ENCODE measurements at regions not wholly inside any gene's neighbourhood (a gene's known extent, or its start where the extent isn't known, plus 50 kb on each side); places are given as distances from the start of the nearest gene placed in this dataset.
"Not testable (repeated sequence)": the region's sequence is repeated elsewhere in the genome, so short reads cannot be mapped to it uniquely, and the experiment has no call there.

DNA sequence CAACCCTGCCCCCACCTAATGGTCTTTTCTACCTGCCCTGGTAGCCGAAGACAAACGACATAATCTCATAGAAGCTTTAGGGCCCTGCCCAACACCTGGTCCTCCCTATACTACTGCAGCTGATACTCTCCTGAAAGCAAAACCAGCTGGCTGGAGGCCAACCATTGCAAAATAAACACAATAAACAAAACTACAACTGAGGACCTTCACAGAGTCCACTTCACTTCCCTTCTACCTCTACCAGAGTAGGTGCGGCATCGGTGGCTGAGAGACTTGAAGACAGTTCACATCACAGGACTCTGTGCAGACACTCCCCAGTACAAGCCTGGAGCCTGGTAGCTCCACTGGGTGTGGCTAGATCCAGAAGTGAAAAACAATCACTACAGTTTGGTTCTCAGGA is 476.2 kb downstream of the MMUT start:
- FAIRE-seq = no peak

DNA sequence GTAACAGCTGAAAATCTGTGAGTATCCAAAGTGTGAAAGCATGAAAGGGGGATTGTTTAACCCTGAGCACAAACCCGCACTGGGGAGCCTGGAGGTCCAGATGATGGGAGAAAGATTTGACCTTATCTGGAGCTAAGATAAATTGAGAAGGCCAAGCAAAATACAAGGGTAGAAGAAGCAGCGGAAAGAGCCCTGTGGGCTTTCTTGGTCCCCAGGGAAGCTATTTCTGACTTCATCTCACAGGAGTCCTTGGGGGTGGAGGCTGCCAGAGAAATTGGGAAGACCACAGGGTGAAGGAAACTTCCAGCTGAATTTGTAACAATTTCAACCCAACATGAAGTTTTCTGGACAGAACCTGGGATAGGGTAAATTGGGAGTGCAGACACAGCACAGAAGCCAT is 476.9 kb downstream of the MMUT start:
- FAIRE-seq = no peak

DNA sequence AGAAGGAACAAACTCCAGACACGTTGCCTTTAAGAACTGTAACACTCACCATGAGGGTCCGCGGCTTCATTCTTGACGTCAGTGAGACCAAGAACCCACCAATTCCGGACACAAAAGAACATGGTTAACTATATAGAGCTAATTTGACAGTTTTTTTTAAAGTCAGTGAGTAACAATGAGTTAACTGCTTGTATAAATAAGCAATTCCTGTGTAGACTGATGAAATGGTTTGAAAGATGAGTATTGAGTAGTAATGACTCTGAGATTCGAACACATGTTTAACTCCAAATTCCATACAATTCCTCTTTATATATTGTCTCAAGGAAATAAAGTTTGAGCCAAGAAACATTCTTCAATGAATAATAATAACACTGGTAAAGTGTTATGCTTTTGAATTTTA is 478.0 kb downstream of the MMUT start:
- FAIRE-seq = no peak

DNA sequence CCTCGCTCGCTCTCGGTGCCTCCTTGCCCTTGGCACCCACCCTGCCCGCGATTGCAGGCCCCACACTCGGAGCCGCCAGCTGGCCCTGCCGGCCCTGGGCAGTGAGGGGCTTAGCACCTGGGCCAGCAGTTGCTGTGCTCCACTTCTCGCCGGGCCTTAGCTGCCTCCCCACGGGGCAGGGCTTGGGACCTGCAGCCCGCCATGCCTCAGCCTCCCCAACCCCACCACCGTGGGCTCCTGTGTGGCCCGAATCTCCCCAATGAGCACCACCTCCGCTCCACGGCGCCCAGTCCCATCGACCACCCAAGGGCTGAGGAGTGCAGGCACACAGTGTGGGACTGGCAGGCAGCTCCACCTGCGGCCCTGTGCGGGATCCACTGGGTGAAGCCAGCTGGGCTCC is 479.1 kb downstream of the MMUT start:
- not testable (repeated sequence) for FAIRE-seq

DNA sequence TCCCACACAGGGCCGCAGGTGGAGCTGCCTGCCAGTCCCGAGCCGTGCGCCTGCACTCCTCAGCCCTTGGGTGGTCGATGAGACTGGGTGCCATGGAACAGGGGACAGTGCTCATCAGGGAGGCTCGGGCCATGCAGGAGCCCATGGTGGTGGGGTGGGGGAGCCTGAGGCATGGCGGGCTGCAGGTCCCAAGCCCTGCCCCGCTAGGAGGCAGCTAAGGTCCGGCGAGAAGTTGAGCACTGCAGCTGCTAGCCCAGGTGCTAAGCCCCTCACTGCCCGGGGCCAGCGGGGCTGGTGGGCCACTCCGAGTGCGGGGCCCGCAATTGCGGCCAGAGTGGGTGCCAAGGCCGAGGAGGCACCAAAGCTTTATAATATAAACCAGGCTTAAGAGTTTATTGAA is 479.7 kb downstream of the MMUT start:
- no peak for FAIRE-seq

DNA sequence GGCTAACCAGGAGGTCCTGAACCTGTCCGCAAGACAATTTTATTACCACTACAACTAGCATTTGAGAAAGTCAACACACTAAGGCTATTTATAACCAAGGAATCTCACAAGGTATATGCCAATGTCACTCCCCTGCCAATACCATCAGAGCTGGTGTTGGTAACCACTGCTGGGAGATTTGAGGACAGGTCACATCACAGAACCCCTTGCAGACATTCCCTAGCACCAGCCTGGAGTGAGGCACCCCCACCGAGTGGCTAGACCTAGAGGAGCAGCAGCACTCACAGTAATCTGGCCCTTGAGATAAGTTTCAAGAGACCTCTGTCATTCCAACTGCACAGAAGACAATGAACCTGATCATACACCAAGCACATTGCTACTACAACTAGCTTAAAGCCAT is 483.2 kb downstream of the MMUT start:
- FAIRE-seq = no peak

- no peak for FAIRE-seq
Measured at GRCh38 chr6:48979085-48979484, 484.0 kb downstream of the MMUT start.

- FAIRE-seq = no peak
Measured at GRCh38 chr6:48978016-48978415, 485.0 kb downstream of the MMUT start.

DNA sequence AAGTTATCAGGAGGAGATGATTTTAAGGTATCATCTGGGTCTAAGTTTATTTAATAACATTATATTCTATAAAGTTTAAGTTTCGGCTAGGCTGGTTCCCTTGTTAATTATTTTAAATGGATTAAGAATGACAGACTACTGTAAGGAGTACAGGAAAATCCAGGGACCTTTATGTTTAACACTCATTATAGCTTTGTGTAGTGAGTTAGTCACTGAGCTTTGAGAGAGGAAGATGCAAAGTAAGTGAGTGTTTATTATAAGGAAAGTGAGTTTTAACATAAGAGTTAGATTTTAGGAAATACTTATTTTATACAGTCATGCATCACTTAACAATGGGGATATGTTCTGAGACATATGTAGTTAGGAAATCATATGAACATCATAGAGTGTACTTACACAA is 485.5 kb downstream of the MMUT start:
- FAIRE-seq = no peak

- no peak for FAIRE-seq
Measured at GRCh38 chr6:48973491-48973890, 489.6 kb downstream of the MMUT start.

DNA sequence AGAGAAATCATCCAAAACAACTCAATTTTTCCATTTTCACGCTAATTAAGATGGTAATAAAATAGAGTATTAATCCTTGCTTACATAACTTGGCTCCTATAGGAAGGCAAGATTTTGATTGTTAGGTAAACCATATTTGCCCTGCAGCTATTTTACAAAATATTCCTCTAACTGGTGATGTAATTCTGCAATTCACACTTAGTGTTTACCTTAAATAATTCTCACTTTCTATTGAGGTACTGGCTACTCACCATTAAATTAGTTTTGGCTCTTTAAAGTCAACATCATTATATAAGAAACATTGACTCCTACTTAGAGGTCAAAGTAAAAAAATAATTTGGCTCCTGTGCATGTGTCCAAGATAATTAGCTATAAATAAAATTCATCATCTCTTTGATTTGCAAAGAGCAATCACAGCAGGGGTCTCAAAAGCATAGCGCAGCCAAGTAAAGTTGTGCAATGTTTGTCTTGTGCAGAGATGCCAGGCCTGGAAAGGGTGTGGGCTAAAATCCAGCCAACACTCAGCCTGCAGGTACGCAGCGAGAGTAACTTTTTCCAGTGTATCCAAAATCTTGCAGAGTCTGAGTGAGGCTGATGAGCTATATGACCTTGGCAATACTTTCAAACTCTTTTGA is 501.2 kb downstream of the MMUT start:
- FAIRE-seq = no peak

GRCh38 chr6:48959251-48960060 is 503.6 kb downstream of the MMUT start:
- no peak for FAIRE-seq

GRCh38 chr6:48957781-48958180 is 505.3 kb downstream of the MMUT start:
- no peak for FAIRE-seq

DNA sequence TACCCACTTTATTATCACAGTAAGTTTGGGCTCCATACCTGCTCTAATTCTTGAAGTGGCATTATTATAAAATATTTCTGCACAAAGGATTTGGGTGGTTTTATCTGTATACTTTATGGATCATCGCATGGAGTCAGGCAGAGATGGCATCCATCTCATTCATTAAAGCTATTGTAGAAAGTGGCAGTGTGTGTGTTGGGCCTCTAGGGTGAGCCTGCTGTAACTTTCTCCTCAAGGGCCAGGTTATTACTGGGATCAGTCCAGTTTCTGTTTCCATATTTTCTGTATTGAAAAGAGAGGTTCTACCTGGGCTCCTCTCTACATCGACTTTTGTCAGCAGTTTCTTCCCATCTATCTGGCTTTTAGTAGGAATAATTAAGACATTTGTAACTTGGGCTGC is 511.1 kb downstream of the MMUT start:
- no peak for FAIRE-seq

- FAIRE-seq = not testable (repeated sequence)
Measured at GRCh38 chr6:48944276-48944675, 518.8 kb downstream of the MMUT start.

- FAIRE-seq = no peak
Measured at GRCh38 chr6:48933136-48933535, 529.9 kb downstream of the MMUT start.

GRCh38 chr6:48928937-48929336 is 534.1 kb downstream of the MMUT start:
- FAIRE-seq = no peak

- no peak for FAIRE-seq
Measured at GRCh38 chr6:48922837-48923236, 540.2 kb downstream of the MMUT start.

- FAIRE-seq = no peak
Measured at GRCh38 chr6:48919555-48919954, 543.5 kb downstream of the MMUT start.

- no peak for FAIRE-seq
Measured at GRCh38 chr6:48917233-48917632, 545.8 kb downstream of the MMUT start.

GRCh38 chr6:48916607-48917006 is 546.4 kb downstream of the MMUT start:
- FAIRE-seq = no peak

DNA sequence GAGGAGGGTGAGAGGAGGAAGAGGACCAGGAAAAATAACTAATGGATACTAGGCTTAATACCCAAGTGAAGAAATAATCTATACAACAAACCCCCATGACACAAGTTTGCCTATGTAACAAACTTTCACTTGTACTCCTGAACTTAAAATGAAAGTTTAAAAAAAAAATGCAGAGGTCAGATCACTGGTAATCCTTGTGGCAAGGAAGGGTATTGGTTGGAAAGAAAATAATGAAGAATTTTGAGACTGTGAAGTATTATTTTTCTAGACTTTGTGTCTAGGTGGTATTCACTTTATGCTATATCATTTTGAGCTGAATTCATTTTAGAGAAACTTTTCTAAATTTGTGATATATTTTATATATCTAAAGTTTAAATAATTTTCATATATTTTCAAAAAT is 547.5 kb downstream of the MMUT start:
- FAIRE-seq = no peak

DNA sequence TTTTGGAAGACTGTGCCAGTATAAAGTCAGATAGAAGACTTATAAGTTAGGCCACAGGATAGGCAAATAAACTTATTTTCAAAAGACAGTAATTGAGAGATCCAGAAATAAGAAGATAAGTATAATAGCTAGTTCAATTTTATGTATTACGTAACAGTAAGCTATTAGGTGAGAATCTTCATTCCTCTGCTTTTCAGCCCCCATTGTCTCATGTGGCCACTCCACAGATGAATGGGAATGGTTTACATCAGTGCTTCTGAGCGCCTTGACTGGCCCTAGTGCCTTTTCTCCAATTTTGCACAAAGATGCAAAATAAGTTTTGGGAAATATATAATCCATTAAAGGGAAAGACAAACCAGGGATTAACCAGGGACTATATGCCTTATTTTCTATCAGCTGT is 550.5 kb downstream of the MMUT start:
- no peak for FAIRE-seq

DNA sequence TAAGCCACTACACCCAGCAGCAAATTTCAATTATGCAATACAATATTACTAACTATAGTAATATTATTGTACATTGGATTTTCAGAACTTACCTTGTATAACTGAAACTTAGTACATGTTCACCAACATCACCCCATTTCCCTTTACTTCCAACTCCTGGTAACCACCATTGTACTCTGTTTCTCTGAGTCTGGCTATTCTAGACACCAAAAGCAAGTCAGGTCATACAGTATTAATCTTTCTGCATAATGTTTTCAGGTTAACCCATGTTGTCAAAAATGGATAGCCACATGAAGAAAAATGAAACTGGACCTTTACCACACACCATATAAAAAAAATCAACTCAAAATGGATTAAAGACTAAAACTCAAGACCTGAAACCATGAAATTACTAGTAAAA is 558.2 kb downstream of the MMUT start:
- FAIRE-seq = no peak

GRCh38 chr6:48894469-48894868 is 568.6 kb downstream of the MMUT start:
- FAIRE-seq = no peak

Data from colon (tissue), 2 donors.